DOHH2 (cell line): ENCODE measurements at regions not wholly inside any gene's neighbourhood (a gene's known extent, or its start where the extent isn't known, plus 50 kb on each side); places are given as distances from the start of the nearest gene placed in this dataset.
A peak's percentile ranks its signal among the peaks of the same experiment; 100 is the strongest.

ENCODE experiments used
- H3F3A ChIP-seq: fragments of 200-600 bp; sonication (generic), shearing (Covaris generic); 2 replicates; pipeline ENCODE4 v1.6.0; 2016; ENCODE audit warnings: antibody characterized with exemption, mild to moderate bottlenecking; ENCODE audit not compliant: control insufficient read depth, insufficient read depth
- H3K27ac ChIP-seq: fragments of 200-600 bp; sonication (generic); 2 replicates; pipeline ENCODE4 v1.5.1; 2014; ENCODE audit warnings: low read depth, mild to moderate bottlenecking, low read length, moderate library complexity
- H3K27me3 ChIP-seq: fragments of 200-600 bp; sonication (generic); 2 replicates; pipeline ENCODE4 v1.6.1; 2014; ENCODE audit warnings: mild to moderate bottlenecking, low read length, mixed read lengths; ENCODE audit not compliant: control insufficient read depth
- H3K36me3 ChIP-seq: fragments of 200-600 bp; sonication (generic); 2 replicates; pipeline ENCODE4 v1.6.1; 2014; ENCODE audit warnings: mild to moderate bottlenecking, low read length, moderate library complexity, mixed read lengths; ENCODE audit not compliant: control insufficient read depth
- H3K4me1 ChIP-seq: fragments of 200-600 bp; sonication (generic); 2 replicates; pipeline ENCODE4 v1.6.1; 2014; ENCODE audit warnings: mild to moderate bottlenecking, low read length, mixed read lengths; ENCODE audit not compliant: control insufficient read depth
- H3K4me2 ChIP-seq: fragments of 200-600 bp; sonication (generic); 2 replicates; pipeline ENCODE4 v1.6.0; 2014; ENCODE audit warnings: mild to moderate bottlenecking, low read length, moderate library complexity
- H3K4me3 ChIP-seq: fragments of 200-600 bp; sonication (generic); 2 replicates; pipeline ENCODE4 v1.5.1; 2014; ENCODE audit warnings: mild to moderate bottlenecking, low read length, mixed read lengths
- H3K79me2 ChIP-seq: fragments of 200-600 bp; sonication (generic); 2 replicates; pipeline ENCODE4 v1.6.1; 2014; ENCODE audit warnings: mild to moderate bottlenecking, low read length, mixed read lengths; ENCODE audit not compliant: control insufficient read depth
- H3K9me2 ChIP-seq: fragments of 200-600 bp; sonication (generic); replicated peaks from 2 replicates; pipeline ENCODE4 v1.6.1; 2014; ENCODE audit warnings: mild to moderate bottlenecking, low read length, mixed read lengths; ENCODE audit not compliant: control insufficient read depth
- H3K9me3 ChIP-seq: fragments of 200-600 bp; sonication (generic); 2 replicates; pipeline ENCODE4 v1.6.1; 2014; ENCODE audit warnings: antibody characterized with exemption, low read length, mixed read lengths; ENCODE audit not compliant: control insufficient read depth, insufficient read depth
- H4K20me1 ChIP-seq: fragments of 200-600 bp; sonication (generic); 2 replicates; pipeline ENCODE4 v1.6.0; 2014; ENCODE audit warnings: low read depth, mild to moderate bottlenecking, antibody characterized with exemption, low read length, moderate library complexity; ENCODE audit not compliant: control insufficient read depth, insufficient read depth
- EZH2phosphoT487 ChIP-seq: fragments of 200-600 bp; sonication (generic); IDR thresholded peaks from 2 replicates; pipeline ENCODE4 v1.6.1; 2017; ENCODE audit warnings: borderline replicate concordance, mild to moderate bottlenecking, antibody characterized with exemption, low read length, moderate library complexity, mixed read lengths
- TF ChIP-seq, protein P1 (sequence below): fragments of 200-600 bp; sonication (generic); IDR thresholded peaks from one replicate; pipeline ENCODE4 v1.5.1; 2014; ENCODE audit warnings: antibody characterized with exemption, mild to moderate bottlenecking, low read depth, low read length; ENCODE audit not compliant: poor library complexity, severe bottlenecking

DNA sequence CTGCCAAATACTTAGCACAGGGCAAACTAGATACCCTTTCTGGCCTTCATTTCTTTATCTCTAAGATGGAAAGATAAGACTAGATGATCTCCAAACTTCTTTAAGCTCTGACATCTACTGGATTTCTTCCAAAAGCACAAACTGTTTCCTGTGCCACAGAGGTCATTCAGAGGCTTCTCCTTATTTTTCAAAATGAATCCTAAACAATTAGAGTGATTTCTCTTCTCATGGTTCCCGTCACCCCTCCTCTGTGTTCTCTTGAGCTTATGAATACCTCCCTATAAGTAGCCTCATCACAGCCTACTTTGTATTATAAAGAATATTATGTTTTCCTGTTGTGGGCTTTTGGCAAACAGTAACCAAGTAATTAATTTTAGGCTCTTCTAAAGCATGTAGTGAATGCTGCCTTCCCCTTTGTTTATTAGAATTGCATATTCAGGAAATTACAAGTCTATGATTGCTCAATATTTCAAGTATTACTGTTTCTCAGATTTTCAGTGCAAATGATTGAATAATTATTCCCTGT is 179.5 kb downstream of the REEP3 start:
- Histone ChIP-seq H4K20me1 (no peaks in the 10 kb centered on the region), H3K27ac (no peak overlapping the region), H3F3A (peaks cover 9% of the 10 kb centered on the region; the same call in 1 of the 2 replicates), H3K79me2 (no peaks in the 10 kb centered on the region), H3K27me3 (no peaks in the 10 kb centered on the region), H3K4me1 (peaks cover 65% of the 10 kb centered on the region), H3K9me3 (no peaks in the 10 kb centered on the region), H3K4me3 (no peak overlapping the region), H3K36me3 (no peaks in the 10 kb centered on the region), H3K4me2 (no peak overlapping the region), H3K9me2 (no peaks in the 10 kb centered on the region)
- TF ChIP-seq, protein P1, sequence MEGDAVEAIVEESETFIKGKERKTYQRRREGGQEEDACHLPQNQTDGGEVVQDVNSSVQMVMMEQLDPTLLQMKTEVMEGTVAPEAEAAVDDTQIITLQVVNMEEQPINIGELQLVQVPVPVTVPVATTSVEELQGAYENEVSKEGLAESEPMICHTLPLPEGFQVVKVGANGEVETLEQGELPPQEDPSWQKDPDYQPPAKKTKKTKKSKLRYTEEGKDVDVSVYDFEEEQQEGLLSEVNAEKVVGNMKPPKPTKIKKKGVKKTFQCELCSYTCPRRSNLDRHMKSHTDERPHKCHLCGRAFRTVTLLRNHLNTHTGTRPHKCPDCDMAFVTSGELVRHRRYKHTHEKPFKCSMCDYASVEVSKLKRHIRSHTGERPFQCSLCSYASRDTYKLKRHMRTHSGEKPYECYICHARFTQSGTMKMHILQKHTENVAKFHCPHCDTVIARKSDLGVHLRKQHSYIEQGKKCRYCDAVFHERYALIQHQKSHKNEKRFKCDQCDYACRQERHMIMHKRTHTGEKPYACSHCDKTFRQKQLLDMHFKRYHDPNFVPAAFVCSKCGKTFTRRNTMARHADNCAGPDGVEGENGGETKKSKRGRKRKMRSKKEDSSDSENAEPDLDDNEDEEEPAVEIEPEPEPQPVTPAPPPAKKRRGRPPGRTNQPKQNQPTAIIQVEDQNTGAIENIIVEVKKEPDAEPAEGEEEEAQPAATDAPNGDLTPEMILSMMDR, result no peak

DNA sequence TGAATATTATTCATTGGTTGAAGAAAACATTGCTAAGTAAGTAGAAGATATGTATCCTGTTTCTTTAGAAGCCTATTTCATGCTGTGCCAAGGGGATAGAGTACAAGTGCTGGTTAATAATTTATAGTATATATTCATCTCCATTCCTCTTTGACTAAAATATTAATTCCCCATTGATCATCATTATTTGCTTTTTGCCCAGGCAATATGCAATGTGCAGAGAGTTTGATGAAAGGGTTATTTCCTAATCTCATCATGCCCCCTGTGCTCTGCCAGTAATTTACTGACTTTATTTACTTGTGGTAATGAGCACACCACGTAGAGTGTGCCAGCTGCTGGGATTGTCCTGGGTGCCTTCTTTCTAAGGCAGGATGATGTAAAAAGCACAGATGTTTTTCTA is 180.9 kb downstream of the REEP3 start:
- no peak overlapping the region for H3K4me3 ChIP-seq
- peaks cover 65% of the 10 kb centered on the region for H3K4me1 ChIP-seq
- no peaks in the 10 kb centered on the region for H3K9me2 ChIP-seq
- TF ChIP-seq, protein P1, result no peak
- TF ChIP-seq EZH2phosphoT487, result no peak
- H4K20me1 ChIP-seq, result no peaks in the 10 kb centered on the region
- no peaks in the 10 kb centered on the region for H3K27me3 ChIP-seq
- H3K79me2 ChIP-seq, result no peaks in the 10 kb centered on the region
- peak overlapping the region; percentile 18 for H3K4me2 ChIP-seq
- no peaks in the 10 kb centered on the region for H3K9me3 ChIP-seq
- H3K36me3 ChIP-seq, result no peaks in the 10 kb centered on the region
- H3K27ac ChIP-seq, result no peak overlapping the region
- H3F3A ChIP-seq, result peaks cover 9% of the 10 kb centered on the region; the same call in 1 of the 2 replicates

DNA sequence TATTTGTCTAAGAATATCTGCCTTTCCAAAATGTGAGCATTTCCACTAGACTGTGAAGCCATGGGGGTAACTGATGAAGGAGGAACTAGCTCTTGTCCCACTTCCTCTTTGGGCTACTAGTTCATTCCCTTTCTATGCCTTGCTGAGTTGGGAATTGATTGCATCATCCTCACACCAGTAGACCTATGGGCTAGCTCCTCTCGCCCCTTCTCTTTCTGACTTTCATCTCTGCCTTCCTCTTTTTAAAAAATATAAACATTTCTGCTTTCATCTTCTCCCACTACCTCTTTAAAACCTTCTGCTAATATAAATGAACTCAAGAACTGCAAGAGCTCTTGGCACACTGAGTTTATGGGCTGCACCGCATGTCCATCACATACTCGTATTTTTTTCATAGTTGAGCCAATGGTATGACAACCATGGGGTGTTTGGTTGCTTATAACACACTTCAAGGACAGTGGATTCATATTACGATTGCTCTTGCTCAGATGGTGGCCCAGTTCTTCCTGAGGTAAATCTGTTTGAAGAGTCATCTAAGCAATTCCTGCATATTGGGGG is 182.0 kb downstream of the REEP3 start:
- H3K36me3 ChIP-seq, result no peaks in the 10 kb centered on the region
- no peaks in the 10 kb centered on the region for H3K9me3 ChIP-seq
- peak overlapping the region; percentile 49 for H3K27ac ChIP-seq
- no peaks in the 10 kb centered on the region for H3K79me2 ChIP-seq
- peaks cover 9% of the 10 kb centered on the region; the same call in 1 of the 2 replicates for H3F3A ChIP-seq
- no peaks in the 10 kb centered on the region for H3K9me2 ChIP-seq
- no peaks in the 10 kb centered on the region for H4K20me1 ChIP-seq
- H3K4me1 ChIP-seq, result peaks cover 60% of the 10 kb centered on the region
- H3K4me3 ChIP-seq, result no peak overlapping the region
- TF ChIP-seq, protein P1, result no peak
- TF ChIP-seq EZH2phosphoT487, result no peak
- H3K27me3 ChIP-seq, result no peaks in the 10 kb centered on the region
- peak overlapping the region; percentile 36 for H3K4me2 ChIP-seq
